RPMI8226 (cell line): ENCODE measurements at regions not wholly inside any gene's neighbourhood (a gene's known extent, or its start where the extent isn't known, plus 50 kb on each side); places are given as distances from the start of the nearest gene placed in this dataset.
A peak's percentile ranks its signal among the peaks of the same experiment; 100 is the strongest.

ENCODE experiments used
- DNase-seq: peaks from one replicate; pipeline ENCODE4 v3.0.0-alpha.2; 2015

DNA sequence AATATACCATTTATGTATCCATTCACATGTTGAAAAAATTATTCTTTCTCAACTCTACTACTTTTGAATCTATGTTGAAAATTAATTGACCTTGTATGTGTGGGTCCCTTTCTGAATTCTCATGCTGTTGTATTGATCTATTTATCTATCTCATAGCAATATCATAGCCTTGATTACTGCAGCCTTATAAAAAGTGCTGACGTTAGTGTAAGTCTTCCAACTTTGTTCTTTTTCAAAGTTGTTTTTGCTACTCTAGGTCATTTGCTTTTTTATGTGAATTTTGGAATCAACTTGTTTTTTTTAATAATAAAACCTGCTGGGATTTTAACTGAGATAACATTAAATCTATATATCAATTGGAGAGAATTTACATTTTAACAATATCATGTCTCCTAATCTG, 52.2 kb upstream of the PAX3 start:
- no peak for DNase-seq

DNA sequence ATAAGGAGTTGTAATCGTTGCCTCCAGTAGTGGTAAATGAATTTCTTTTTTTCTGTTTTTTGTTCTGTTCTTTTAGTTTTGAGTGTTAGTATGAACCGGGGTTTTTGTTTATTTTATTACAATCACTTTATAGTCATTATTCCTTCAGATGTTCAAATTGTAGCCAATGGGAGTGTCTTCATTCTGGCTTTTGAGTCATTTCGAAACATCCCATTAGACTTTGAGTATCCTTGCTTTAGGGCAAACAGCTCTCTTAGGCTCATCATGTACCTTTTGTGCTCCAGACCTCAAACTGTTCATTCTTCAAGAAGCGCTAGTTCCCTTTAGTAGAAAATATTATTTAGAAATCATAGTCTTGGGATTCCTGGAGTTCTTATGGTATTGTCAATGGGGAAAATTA, 54.2 kb upstream of the PAX3 start:
- no peak for DNase-seq

DNA sequence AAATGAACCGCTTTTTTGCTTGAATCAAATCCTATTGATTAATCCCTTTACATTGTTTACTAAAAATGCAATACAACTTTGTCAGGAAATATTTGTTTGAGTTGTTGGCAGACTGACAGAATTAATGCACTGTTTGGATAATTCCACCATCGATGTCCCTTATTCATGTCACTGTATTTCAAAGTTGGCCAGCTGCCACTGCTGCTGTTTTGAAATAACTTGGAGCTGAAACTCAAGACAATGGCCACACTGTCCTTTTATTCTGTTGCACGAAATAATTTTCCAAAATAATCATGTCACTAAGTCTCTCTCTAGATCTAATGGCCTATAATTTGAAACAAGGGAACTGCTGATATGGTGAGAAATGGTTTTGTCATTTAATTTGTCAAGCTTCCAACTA, 55.2 kb upstream of the PAX3 start:
- DNase-seq: no peak

DNA sequence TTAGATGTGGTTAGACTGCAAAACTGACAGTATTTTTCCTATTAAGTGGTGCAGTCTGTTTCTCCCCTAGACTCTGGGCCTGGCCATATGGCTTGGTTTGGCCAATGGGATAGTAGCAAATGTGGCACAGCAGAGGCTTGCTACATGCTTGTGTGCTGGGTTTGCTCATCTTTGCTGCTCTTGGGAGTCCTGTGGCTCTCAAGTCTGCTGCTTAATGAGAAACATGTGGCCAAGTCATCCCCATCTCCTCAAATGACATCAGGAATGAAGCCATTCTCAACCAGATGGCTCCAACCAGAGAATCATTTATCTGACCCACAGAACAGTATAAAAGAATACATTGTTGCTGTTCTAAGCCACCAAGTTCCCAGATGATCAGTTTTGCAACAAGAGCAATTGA, 57.1 kb upstream of the PAX3 start:
- no peak for DNase-seq

DNA sequence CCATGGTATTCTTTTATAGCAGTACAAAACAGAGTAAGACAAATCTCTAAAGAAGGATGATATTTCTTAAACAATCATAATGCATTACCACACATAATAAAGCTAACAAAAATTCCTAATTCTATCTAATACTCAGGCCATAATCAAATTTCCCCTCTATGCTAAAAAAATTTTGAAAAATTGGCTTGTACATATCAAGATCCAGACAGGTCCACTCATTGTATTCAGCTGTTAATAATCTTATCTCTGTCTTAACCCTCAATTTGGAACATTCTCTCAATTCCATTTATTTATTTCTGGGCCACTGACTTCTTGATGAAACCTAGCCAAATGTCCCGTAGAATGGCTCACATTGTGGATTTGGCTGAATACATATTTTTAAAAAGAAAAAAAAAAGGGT, 59.1 kb upstream of the PAX3 start:
- DNase-seq: no peak

DNA sequence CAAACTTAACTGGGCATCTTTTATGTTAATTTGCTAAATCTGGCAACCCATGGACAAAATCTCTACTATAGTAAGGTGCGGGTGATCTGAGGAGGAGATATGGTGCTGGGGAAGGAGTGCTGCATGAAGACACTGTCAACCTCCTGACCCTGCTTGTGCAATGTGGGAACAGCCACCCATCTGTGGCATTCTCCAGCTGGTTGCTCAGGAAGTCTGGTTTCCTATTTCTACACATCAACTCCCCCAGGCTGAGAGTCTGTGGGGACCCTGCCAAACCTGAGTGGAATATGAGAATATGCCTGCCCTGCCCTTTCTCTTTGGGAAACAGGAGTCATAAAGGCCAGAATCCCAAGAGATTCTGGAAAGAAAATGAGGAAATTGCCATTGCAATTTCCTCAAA, 60.1 kb upstream of the PAX3 start:
- no peak for DNase-seq

DNA sequence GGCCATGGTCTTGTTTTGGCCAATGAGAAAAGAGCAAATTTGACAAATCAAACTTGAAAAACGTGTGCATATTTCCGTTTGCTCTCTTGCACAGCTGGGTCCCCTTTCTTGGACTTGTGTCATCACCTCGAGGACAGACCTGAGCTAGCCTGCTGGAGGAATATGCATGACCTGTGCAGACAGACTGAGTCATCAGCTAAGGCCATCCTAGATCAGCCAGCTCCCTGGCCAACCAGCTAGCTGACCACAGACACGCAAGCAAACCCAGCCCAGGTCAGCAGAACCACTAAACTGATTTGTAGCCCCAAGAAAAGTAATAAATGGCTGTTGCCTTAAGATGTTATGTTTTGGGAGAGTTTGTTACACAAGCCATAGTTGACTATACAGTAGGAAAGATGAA, 61.3 kb upstream of the PAX3 start:
- no peak for DNase-seq

DNA sequence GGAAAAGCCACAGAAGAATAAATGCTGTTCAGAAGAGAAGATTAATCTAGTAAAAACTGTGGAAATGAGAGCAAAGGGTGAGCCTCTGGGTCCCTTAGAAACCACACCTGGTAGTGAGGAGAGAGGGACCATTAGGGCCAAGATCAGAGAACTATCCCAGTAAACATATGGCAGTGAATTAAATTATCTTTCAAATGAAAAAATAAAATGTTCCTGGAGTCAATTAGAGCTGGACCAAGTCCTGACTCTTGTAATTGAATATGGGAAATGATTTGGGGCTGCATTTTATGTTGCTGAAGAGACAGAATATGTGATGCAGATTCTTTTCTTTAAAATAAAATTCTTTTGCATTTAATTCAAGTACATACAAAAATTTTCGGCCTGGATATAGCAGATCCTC, 62.2 kb upstream of the PAX3 start:
- DNase-seq: no peak

DNA sequence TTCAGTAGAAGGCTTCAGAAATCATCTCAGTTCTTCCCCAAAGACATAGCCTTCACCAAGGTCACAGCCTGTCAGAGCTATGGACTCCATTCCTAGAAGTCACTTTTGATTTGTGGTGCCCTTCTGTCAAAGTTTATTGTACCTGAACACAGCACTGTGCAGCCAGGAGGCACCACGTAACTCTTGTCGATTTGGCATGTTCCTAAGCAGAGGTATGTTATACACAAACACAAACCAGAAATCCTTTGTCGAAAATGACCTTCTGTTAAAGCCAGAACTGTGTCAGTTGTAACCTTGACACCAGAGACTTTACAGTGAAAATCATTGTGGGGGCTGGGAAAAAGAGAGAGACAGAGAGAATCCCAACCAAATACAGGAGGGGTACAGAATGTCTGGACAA, 62.6 kb upstream of the SGPP2 start:
- DNase-seq: no peak

DNA sequence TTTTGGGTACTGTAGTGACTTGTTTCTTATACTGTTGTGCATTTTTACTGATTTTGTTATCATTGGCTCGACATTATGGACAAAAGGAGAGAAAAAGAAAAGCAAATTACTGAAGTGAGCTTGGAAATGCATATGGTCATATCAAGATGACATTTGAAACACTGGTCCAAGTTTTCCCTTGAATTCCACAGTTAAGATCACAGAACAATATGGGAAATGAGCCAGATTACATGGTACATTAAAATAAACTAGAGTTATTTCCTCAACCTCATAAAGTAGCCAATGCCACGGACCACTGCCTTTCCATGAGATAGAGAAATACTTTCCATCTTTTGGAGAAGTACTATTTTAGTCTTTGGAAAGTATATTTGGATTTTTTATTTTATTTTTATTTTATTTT, 62.0 kb upstream of the SGPP2 start:
- DNase-seq: no peak

DNA sequence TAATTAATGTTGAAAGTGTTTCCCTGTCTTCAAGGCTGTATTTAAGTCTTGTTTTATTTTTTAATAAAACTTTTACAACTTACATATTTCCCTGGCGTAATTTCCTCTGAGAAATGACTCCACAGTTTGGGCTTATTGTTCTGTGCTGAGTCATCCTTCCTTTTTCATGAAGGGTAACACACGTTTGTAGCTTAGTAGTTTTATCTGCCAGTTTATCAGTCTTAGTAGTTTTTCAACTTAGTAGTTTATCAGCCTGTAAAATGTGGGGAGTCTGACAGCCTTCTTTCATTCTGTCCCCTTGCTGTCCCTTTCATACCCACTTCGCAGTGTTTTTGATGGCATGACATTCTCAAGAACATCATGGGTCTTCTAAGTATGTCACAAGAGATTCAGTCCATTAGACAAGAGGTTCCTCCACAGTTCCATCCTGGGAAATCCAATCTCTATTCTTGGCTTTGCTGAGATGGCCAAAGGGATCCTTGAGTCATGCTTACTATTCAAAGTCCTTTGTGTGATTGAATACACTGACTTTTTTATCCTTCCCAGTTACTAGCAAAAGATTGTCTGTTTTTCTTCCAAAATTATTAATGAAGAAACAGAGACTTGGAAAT, 60.0 kb upstream of the SGPP2 start:
- no peak for DNase-seq

DNA sequence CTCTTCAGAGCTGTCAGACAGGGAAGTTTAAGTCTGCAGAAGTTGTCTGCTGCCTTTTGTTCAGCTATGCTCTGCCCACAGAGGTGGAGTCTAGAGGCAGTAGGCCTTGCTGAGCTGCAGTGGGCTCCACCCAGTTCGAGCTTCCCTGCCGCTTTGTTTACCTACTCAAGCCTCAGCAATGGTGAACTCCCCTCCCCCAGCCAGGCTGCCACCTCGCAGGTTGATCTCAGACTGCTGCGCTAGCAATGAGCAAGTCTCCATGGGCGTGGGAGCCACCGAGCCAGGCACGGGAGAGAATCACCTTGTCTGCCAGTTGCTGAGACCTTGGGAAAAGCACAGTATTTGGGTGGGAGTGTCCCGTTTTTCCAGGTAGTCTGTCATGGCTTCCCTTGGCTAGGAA, 56.1 kb upstream of the SGPP2 start:
- DNase-seq: peak; percentile 15

DNA sequence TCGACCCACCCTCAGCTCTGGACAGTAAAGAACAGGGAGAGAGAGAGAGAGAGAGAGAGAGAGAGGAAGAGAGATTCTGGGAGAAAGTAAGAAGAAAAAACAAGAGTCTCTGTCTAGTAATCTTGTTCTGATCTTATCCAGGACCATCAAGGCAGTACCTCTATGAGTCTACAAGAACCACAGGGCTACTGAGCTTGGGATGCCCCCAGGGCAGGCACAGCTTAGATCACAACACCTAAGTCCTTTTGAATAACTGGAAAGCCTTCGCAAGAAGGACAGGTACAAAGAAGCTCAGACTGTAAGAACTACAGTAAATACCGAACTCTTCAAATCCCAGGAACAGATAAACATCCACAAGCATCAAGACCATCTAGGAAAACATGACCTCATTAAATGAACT, 51.4 kb upstream of the SGPP2 start:
- no peak for DNase-seq
